ENCODE measurements at regions not wholly inside any gene's neighbourhood (a gene's known extent, or its start where the extent isn't known, plus 50 kb on each side); places are given as distances from the start of the nearest gene placed in this dataset.

DNA sequence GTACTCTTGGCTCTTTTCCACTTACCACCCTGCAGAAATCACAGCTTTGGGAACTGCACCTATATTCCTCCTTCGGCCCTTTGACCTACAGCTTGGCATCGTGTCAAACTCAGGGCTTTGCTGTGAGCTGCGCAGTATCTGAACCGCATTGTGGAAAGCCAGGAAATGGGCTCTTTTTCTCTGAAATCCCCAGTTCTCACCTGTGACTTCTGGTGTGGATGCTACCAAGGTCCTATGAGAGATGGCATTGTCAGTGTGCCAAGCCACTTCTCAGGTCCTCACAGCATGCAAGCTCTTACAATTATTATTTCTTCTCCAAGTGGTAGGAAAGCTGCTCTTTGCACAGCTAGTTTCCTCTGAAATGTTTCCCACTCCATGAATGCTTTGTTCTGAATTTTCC, 450.6 kb upstream of the TBL1XR1 start:
- ATAC-seq (ENCODE audit: poor library complexity): peak; percentile 48
- DNase-seq: peak in 4 of 14 experiments; percentile 20 to 70 (median 61)
- peaks cover 38% of the 10 kb centered on the region for H3K4me1 ChIP-seq (ENCODE audit: insufficient read depth, low read length)

DNA sequence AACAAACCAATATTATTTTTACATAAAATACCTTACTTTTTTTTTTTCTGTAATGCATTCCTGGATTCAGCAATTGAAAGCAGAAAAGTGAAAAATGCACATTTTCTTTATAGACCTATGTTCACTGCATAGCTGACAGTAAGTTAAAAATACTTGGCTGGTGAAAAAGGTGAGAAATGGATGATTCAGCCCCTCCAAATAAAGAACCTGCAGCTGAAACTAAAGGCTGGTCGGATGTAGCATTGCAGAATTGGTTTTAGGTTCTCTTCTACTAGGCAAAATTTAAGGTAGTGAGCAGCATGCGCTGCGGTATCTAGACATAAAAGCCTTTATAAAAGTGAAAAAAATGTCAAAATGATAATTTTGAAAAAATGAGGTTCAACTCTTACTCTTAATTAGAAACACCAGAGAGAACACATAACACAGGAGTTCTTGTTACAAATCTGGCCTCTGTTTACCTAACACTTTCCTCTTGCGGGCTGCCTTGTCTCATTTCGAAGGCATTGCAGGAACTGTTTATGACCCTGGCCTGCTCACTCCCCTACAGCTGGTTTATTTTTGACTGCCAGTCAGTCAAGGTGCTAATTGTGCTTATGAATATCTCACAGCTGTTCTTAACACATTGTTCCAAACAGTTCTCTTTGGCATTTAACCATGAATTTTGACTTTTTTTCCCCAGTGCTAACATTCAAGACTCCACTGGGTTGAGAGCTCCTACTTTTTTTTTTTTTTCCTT, 455.4 kb upstream of the TBL1XR1 start:
- H3K9me3 Mint-ChIP-seq: no peaks in the 10 kb centered on the region
- peaks cover 16% of the 10 kb centered on the region for H3K4me1 Mint-ChIP-seq (ENCODE audit: low read depth)
- H3K36me3 ChIP-seq (ENCODE audit: insufficient read depth, low read length): no peaks in the 10 kb centered on the region
- H3K27me3 Mint-ChIP-seq: no peaks in the 10 kb centered on the region
- H3K27ac ChIP-seq (ENCODE audit: low read depth in 1 of 2, low read length in 2 of 2): no peak overlapping the region
- peaks cover 15% of the 10 kb centered on the region for H3K4me1 ChIP-seq (ENCODE audit: insufficient read depth, low read length)
- H3K27me3 ChIP-seq (ENCODE audit: control insufficient read depth in 1 of 2, insufficient read depth in 2 of 2, low read length in 2 of 2): no peaks in the 10 kb centered on the region
- H3K4me3 ChIP-seq (ENCODE audit: low read length): no peak overlapping the region
- no peak for ATAC-seq (ENCODE audit: poor library complexity)
- H3K27ac Mint-ChIP-seq: no peak overlapping the region
- H3K9me3 ChIP-seq (ENCODE audit: control insufficient read depth in 1 of 2, insufficient read depth in 1 of 2, low read length in 2 of 2): no peaks in the 10 kb centered on the region
- CTCF ChIA-PET: no interaction called here
- peak in 1 of 14 experiments; percentile 40 for DNase-seq
- TF ChIP-seq, protein P1, sequence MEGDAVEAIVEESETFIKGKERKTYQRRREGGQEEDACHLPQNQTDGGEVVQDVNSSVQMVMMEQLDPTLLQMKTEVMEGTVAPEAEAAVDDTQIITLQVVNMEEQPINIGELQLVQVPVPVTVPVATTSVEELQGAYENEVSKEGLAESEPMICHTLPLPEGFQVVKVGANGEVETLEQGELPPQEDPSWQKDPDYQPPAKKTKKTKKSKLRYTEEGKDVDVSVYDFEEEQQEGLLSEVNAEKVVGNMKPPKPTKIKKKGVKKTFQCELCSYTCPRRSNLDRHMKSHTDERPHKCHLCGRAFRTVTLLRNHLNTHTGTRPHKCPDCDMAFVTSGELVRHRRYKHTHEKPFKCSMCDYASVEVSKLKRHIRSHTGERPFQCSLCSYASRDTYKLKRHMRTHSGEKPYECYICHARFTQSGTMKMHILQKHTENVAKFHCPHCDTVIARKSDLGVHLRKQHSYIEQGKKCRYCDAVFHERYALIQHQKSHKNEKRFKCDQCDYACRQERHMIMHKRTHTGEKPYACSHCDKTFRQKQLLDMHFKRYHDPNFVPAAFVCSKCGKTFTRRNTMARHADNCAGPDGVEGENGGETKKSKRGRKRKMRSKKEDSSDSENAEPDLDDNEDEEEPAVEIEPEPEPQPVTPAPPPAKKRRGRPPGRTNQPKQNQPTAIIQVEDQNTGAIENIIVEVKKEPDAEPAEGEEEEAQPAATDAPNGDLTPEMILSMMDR (IDR thresholded peaks at IDR 0.05): no peak
- no peaks in the 10 kb centered on the region for H3K36me3 Mint-ChIP-seq (ENCODE audit: low read depth)
- intact Hi-C loops (cut with DNase I, micrococcal nuclease): loop anchor here in 1 of 2 experiments (10.0 kb wide), 1 partner anchor 468 kb away; no protein-coding TSS in a partner anchor
- H3K4me3 Mint-ChIP-seq: no peak overlapping the region
- POLR2A ChIA-PET: interaction anchor here (1.7 kb wide), 1 partner anchor 10 kb away, joined by 3 read pairs; no protein-coding TSS in a partner anchor

More for the DNA sequence above, 450.6 kb upstream of the TBL1XR1 start:
- CTCF ChIA-PET: no interaction called here
- Mint-ChIP-seq H3K4me3 (peak overlapping the region; percentile 58), H3K36me3 (ENCODE audit: low read depth) (no peaks in the 10 kb centered on the region), H3K4me1 (ENCODE audit: low read depth) (peaks cover 61% of the 10 kb centered on the region), H3K27me3 (no peaks in the 10 kb centered on the region), H3K9me3 (no peaks in the 10 kb centered on the region), H3K27ac (peak overlapping the region; percentile 69)
- TF ChIP-seq, protein P1 (IDR thresholded peaks at IDR 0.05): no peak
- Histone ChIP-seq H3K9me3 (ENCODE audit: control insufficient read depth in 1 of 2, insufficient read depth in 1 of 2, low read length in 2 of 2) (no peaks in the 10 kb centered on the region), H3K4me3 (ENCODE audit: low read length) (no peak overlapping the region), H3K27me3 (ENCODE audit: control insufficient read depth in 1 of 2, insufficient read depth in 2 of 2, low read length in 2 of 2) (no peaks in the 10 kb centered on the region), H3K27ac (ENCODE audit: low read depth in 1 of 2, low read length in 2 of 2) (peak overlapping the region in 1 of 2 donors; percentile 46), H3K36me3 (ENCODE audit: insufficient read depth, low read length) (no peaks in the 10 kb centered on the region)
- intact Hi-C loops (cut with DNase I, micrococcal nuclease): loop anchor here in 1 of 2 experiments (10.0 kb wide), 1 partner anchor 53 kb away; no protein-coding TSS in a partner anchor
- POLR2A ChIA-PET: interaction anchor here (0.9 to 2.5 kb wide), 3 partner anchors 50 to 287 kb away, joined by 5 to 13 read pairs (median 9); no protein-coding TSS in a partner anchor

DNA sequence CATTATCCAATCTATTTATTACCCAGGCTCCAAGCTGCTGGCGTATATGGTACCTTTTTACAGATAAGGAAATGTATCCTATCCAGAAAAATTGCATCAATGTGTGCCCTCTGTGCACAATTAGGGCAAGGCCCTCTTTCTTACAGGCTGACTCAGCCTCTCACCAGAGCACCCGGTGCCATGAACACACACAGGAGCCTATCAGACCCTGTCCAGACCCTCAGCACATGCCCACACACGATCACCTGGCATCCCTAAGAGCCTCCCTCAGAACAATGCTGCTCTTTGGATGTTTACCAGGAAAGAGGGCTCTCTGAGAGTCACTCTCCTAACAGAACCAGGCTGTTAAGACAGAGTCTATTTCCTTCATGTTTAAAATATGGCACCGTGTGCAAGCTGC, 460.0 kb upstream of the TBL1XR1 start:
- POLR2A ChIA-PET: no interaction called here
- no peaks in the 10 kb centered on the region for H3K36me3 Mint-ChIP-seq (ENCODE audit: low read depth)

More for the DNA sequence above, 460.0 kb upstream of the TBL1XR1 start:
- Histone ChIP-seq H3K4me1 (ENCODE audit: insufficient read depth, low read length) (no peaks in the 10 kb centered on the region), H3K27ac (ENCODE audit: low read depth in 1 of 2, low read length in 2 of 2) (no peak overlapping the region), H3K36me3 (ENCODE audit: insufficient read depth, low read length) (no peaks in the 10 kb centered on the region), H3K9me3 (ENCODE audit: control insufficient read depth in 1 of 2, insufficient read depth in 1 of 2, low read length in 2 of 2) (no peaks in the 10 kb centered on the region), H3K27me3 (ENCODE audit: control insufficient read depth in 1 of 2, insufficient read depth in 2 of 2, low read length in 2 of 2) (no peaks in the 10 kb centered on the region), H3K4me3 (ENCODE audit: low read length) (no peak overlapping the region)
- Mint-ChIP-seq H3K4me3 (no peak overlapping the region), H3K27me3 (no peaks in the 10 kb centered on the region), H3K9me3 (peaks cover 2% of the 10 kb centered on the region), H3K4me1 (ENCODE audit: low read depth) (no peaks in the 10 kb centered on the region), H3K27ac (no peak overlapping the region)
- DNase-seq: no peak
- CTCF ChIA-PET: no interaction called here
- intact Hi-C loops (cut with DNase I, micrococcal nuclease): loop anchor here in 1 of 2 experiments (10.0 kb wide), 1 partner anchor 472 kb away; no protein-coding TSS in a partner anchor
- TF ChIP-seq, protein P1 (IDR thresholded peaks at IDR 0.05): no peak
- no peak for ATAC-seq (ENCODE audit: poor library complexity)
